NCI-H146 (cell line): ENCODE measurements at regions not wholly inside any gene's neighbourhood (a gene's known extent, or its start where the extent isn't known, plus 50 kb on each side); places are given as distances from the start of the nearest gene placed in this dataset.
A peak's percentile ranks its signal among the peaks of the same experiment; 100 is the strongest.

ENCODE experiments used
- DNase-seq: peaks from one replicate; lab custom pipeline; 2025; lab: John Stamatoyannopoulos, UW

- DNase-seq = no peak
Observed at GRCh38 chr5:124663101-124663506, 83.3 kb downstream of the ZNF608 start.

- peak; percentile 87 for DNase-seq
Observed at GRCh38 chr5:124662181-124662781, 84.2 kb downstream of the ZNF608 start.

- peak; percentile 85 for DNase-seq
Observed at GRCh38 chr5:124661317-124662141, 84.9 kb downstream of the ZNF608 start.

- DNase-seq = no peak
Observed at GRCh38 chr5:124660229-124661093, 86.0 kb downstream of the ZNF608 start.

GRCh38 chr5:124659798-124660197, 86.6 kb downstream of the ZNF608 start:
- DNase-seq = peak; percentile 60

- DNase-seq = no peak
Observed at GRCh38 chr5:124658867-124659557, 87.4 kb downstream of the ZNF608 start.

GRCh38 chr5:124655921-124656511, 90.4 kb downstream of the ZNF608 start:
- DNase-seq = peak; percentile 96

GRCh38 chr5:124655251-124655917, 91.1 kb downstream of the ZNF608 start:
- DNase-seq = peak; percentile 82

GRCh38 chr5:124654418-124654817, 92.0 kb downstream of the ZNF608 start:
- no peak for DNase-seq

GRCh38 chr5:124653666-124654065, 92.8 kb downstream of the ZNF608 start:
- no peak for DNase-seq

GRCh38 chr5:124652892-124653441, 93.5 kb downstream of the ZNF608 start:
- DNase-seq = no peak

GRCh38 chr5:124652514-124652819, 94.0 kb downstream of the ZNF608 start:
- DNase-seq = no peak

- peak; percentile 73 for DNase-seq
Observed at GRCh38 chr5:124651663-124652513, 94.6 kb downstream of the ZNF608 start.

- no peak for DNase-seq
Observed at GRCh38 chr5:124650951-124651662, 95.3 kb downstream of the ZNF608 start.

- DNase-seq = peak; percentile 83
Observed at GRCh38 chr5:124650147-124650561, 96.3 kb downstream of the ZNF608 start.

GRCh38 chr5:124649491-124650146, 96.8 kb downstream of the ZNF608 start:
- DNase-seq = peak; percentile 93

GRCh38 chr5:124648902-124649467, 97.5 kb downstream of the ZNF608 start:
- peak; percentile 61 for DNase-seq

- no peak for DNase-seq
Observed at GRCh38 chr5:124647352-124647751, 99.1 kb downstream of the ZNF608 start.
